GM19395 (cell line): ENCODE measurements at regions not wholly inside any gene's neighbourhood (a gene's known extent, or its start where the extent isn't known, plus 50 kb on each side); places are given as distances from the start of the nearest gene placed in this dataset.

Experiments used
- ATAC-seq: cut with Tn5 transposase; IDR thresholded peaks from one replicate; pipeline ENCODE4 v1.9.1; 2021; ENCODE audit warnings: mild to moderate bottlenecking, moderate library complexity; ENCODE audit not compliant: unreplicated experiment

GRCh38 chr12:87795555-87795954, 233.6 kb downstream of the C12orf50 start:
- no peak for ATAC-seq

- ATAC-seq, result no peak
Observed at GRCh38 chr12:87794854-87795253, 234.3 kb downstream of the C12orf50 start.

- ATAC-seq, result no peak
Observed at GRCh38 chr12:87793131-87793530, 236.1 kb downstream of the C12orf50 start.

GRCh38 chr12:87784350-87784749, 244.9 kb downstream of the C12orf50 start:
- ATAC-seq, result no peak

- no peak for ATAC-seq
Observed at GRCh38 chr12:87783467-87783866, 245.7 kb downstream of the C12orf50 start.

- no peak for ATAC-seq
Observed at GRCh38 chr12:87782838-87783237, 246.4 kb downstream of the C12orf50 start.

GRCh38 chr12:87779858-87780498, 249.2 kb downstream of the C12orf50 start:
- ATAC-seq, result no peak

GRCh38 chr12:87779016-87779415, 250.2 kb downstream of the C12orf50 start:
- no peak for ATAC-seq

GRCh38 chr12:87778065-87778464, 251.1 kb downstream of the C12orf50 start:
- no peak for ATAC-seq

- no peak for ATAC-seq
Observed at GRCh38 chr12:87775784-87776183, 253.4 kb downstream of the C12orf50 start.

GRCh38 chr12:87775051-87775450, 254.2 kb downstream of the C12orf50 start:
- no peak for ATAC-seq

GRCh38 chr12:87772401-87772800, 256.8 kb downstream of the C12orf50 start:
- no peak for ATAC-seq

GRCh38 chr12:87768501-87769287, 260.5 kb downstream of the C12orf50 start:
- ATAC-seq, result no peak

GRCh38 chr12:87766044-87766443, 263.2 kb downstream of the C12orf50 start:
- no peak for ATAC-seq

GRCh38 chr12:87760943-87761342, 268.3 kb downstream of the C12orf50 start:
- no peak for ATAC-seq

- no peak for ATAC-seq
Observed at GRCh38 chr12:87758271-87758670, 270.9 kb downstream of the C12orf50 start.

GRCh38 chr12:87756721-87757120, 272.5 kb downstream of the C12orf50 start:
- ATAC-seq, result no peak

GRCh38 chr12:87756111-87756510, 273.1 kb downstream of the C12orf50 start:
- no peak for ATAC-seq

- ATAC-seq, result no peak
Observed at GRCh38 chr12:87728931-87729593, 300.1 kb downstream of the C12orf50 start.

GRCh38 chr12:87720967-87721366, 308.2 kb downstream of the C12orf50 start:
- no peak for ATAC-seq

GRCh38 chr12:87704374-87704773, 324.8 kb downstream of the C12orf50 start:
- ATAC-seq, result no peak

GRCh38 chr12:87690236-87690810, 338.9 kb downstream of the C12orf50 start:
- ATAC-seq, result no peak
